Trophoblast cell (in vitro differentiated cells and primary cell): ENCODE measurements at regions not wholly inside any gene's neighbourhood (a gene's known extent, or its start where the extent isn't known, plus 50 kb on each side); places are given as distances from the start of the nearest gene placed in this dataset.

Source experiments
- DNase-seq, 2 donors: peaks; one replicate each; pipeline ENCODE4 v3.0.0-alpha.2; 2016
- H2AFZ ChIP-seq: 2 replicates; pipeline ENCODE4 v1.6.1; 2013; ENCODE audit warnings: low read length, moderate library complexity, mild to moderate bottlenecking; ENCODE audit not compliant: insufficient read depth, poor library complexity
- H2AK5ac ChIP-seq: 2 replicates; pipeline ENCODE4 v1.6.1; 2013; ENCODE audit warnings: mild to moderate bottlenecking, low read length
- H2BK120ac ChIP-seq: 2 replicates; pipeline ENCODE4 v1.6.1; 2013; ENCODE audit warnings: low read length, mild to moderate bottlenecking, moderate library complexity; ENCODE audit not compliant: insufficient read depth, poor library complexity
- H2BK12ac ChIP-seq: 2 replicates; pipeline ENCODE4 v1.6.1; 2013; ENCODE audit warnings: mild to moderate bottlenecking, low read length, moderate library complexity
- H2BK5ac ChIP-seq: 2 replicates; pipeline ENCODE4 v1.6.1; 2013; ENCODE audit warnings: low read length, low read depth, moderate library complexity, mild to moderate bottlenecking; ENCODE audit not compliant: poor library complexity
- H3K14ac ChIP-seq: 2 replicates; pipeline ENCODE4 v1.6.1; 2013; ENCODE audit warnings: mild to moderate bottlenecking, low read length
- H3K18ac ChIP-seq: 2 replicates; pipeline ENCODE4 v1.6.1; 2013; ENCODE audit warnings: mild to moderate bottlenecking, low read length
- H3K23ac ChIP-seq: 2 replicates; pipeline ENCODE4 v1.6.1; 2013; ENCODE audit warnings: low read length
- H3K27ac ChIP-seq: 2 replicates; pipeline ENCODE4 v1.5.1; 2013; ENCODE audit warnings: low read depth, mild to moderate bottlenecking, inconsistent platforms, low read length, moderate library complexity
- H3K27me3 ChIP-seq: 2 replicates; pipeline ENCODE4 v1.6.1; 2013; ENCODE audit warnings: inconsistent platforms, mild to moderate bottlenecking, low read length, moderate library complexity; ENCODE audit not compliant: insufficient read depth
- H3K36me3 ChIP-seq, 2 experiments: 1 replicate in 1 of 2; 2 replicates in 1 of 2; pipeline ENCODE4 v1.6.1; 2013; ENCODE audit warnings: low read length in 2 of 2, mild to moderate bottlenecking in 2 of 2, moderate library complexity in 1 of 2; ENCODE audit not compliant: insufficient read depth in 2 of 2, control insufficient read depth in 1 of 2
- H3K4ac ChIP-seq: 2 replicates; pipeline ENCODE4 v1.6.1; 2013; ENCODE audit warnings: low read depth, mild to moderate bottlenecking, low read length, moderate library complexity
- H3K4me1 ChIP-seq, 2 experiments: 1 replicate in 1 of 2; 2 replicates in 1 of 2; pipeline ENCODE4 v1.6.1; 2013; ENCODE audit warnings: low read length in 2 of 2, mild to moderate bottlenecking in 2 of 2, moderate library complexity in 1 of 2; ENCODE audit not compliant: insufficient read depth in 2 of 2, control insufficient read depth in 1 of 2
- H3K4me2 ChIP-seq: 2 replicates; pipeline ENCODE4 v1.6.1; 2013; ENCODE audit warnings: inconsistent platforms, mild to moderate bottlenecking, low read length, moderate library complexity
- H3K4me3 ChIP-seq: 2 replicates; pipeline ENCODE4 v1.5.1; 2013; ENCODE audit warnings: mild to moderate bottlenecking, low read depth, low read length, inconsistent platforms
- H3K79me1 ChIP-seq: one replicate; pipeline ENCODE4 v1.6.1; 2013; ENCODE audit warnings: low read length
- H3K79me2 ChIP-seq: 2 replicates; pipeline ENCODE4 v1.6.1; 2013; ENCODE audit warnings: low read length, mild to moderate bottlenecking; ENCODE audit not compliant: control insufficient read depth, insufficient read depth, poor library complexity
- H3K9ac ChIP-seq: 2 replicates; pipeline ENCODE4 v1.6.1; 2013; ENCODE audit warnings: mild to moderate bottlenecking, low read length
- H3K9me3 ChIP-seq: 2 replicates; pipeline ENCODE4 v1.6.1; 2013; ENCODE audit warnings: low read depth, mild to moderate bottlenecking, control low read depth, inconsistent platforms, low read length; ENCODE audit not compliant: insufficient read depth
- H4K12ac ChIP-seq: 2 replicates; pipeline ENCODE4 v1.6.1; 2013; ENCODE audit warnings: low read depth, mild to moderate bottlenecking, low read length, moderate library complexity
- H4K8ac ChIP-seq: 2 replicates; pipeline ENCODE4 v1.6.1; 2013; ENCODE audit warnings: low read depth, mild to moderate bottlenecking, low read length, moderate library complexity
- H4K91ac ChIP-seq: one replicate; pipeline ENCODE4 v1.6.1; 2013; ENCODE audit warnings: low read depth, mild to moderate bottlenecking, low read length, moderate library complexity
- WGBS: extraction: QIAGEN DNeasy Blood & Tissue Kit; methylation state at CpG from one replicate; pipeline ENCODE4 v1.1.7; 2013; ENCODE audit warnings: missing lambda C conversion rate; ENCODE audit not compliant: insufficient read length, insufficient coverage; ENCODE audit errors: extremely low coverage; 5-methylcytosine and 5-hydroxymethylcytosine counted together

DNA sequence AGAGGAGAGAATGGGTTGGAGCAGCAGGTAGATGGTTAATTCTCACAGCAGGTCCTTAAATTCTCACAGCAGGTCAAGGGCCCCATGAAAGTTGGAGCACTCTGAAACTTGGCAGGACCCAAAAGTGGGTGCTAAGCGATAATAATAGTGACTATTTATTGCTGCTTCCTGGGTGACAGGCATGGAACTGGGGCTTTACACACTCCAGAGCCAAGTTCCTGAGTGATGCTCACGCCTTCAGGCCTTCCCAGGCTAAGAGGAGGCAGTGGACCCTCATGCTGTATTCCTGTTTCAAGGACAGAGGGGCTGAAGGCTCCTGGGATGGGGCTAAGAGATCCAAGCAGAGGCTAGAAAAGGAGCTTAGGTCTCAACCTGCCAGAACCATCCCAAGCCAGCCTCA is 180.9 kb upstream of the VASH1 start:
- H4K91ac ChIP-seq: no peak overlapping the region
- H2BK5ac ChIP-seq: no peak overlapping the region
- H4K8ac ChIP-seq: no peak overlapping the region
- H2AFZ ChIP-seq: no peak overlapping the region
- no peak overlapping the region for H3K14ac ChIP-seq
- no peak overlapping the region for H3K27ac ChIP-seq
- H3K4me1 ChIP-seq: no peaks in the 10 kb centered on the region
- H3K9ac ChIP-seq: no peak overlapping the region
- H2AK5ac ChIP-seq: no peak overlapping the region
- DNase-seq: no peak
- no CpG with 5 or more reads among the region's 2 CpGs for WGBS
- no peak overlapping the region for H3K18ac ChIP-seq
- H2BK120ac ChIP-seq: no peak overlapping the region
- H3K4me3 ChIP-seq: no peak overlapping the region
- H3K36me3 ChIP-seq: no peaks in the 10 kb centered on the region
- no peaks in the 10 kb centered on the region for H3K79me1 ChIP-seq
- H2BK12ac ChIP-seq: no peak overlapping the region
- no peak overlapping the region for H3K4me2 ChIP-seq
- no peak overlapping the region for H4K12ac ChIP-seq
- no peak overlapping the region for H3K4ac ChIP-seq
- H3K9me3 ChIP-seq: no peaks in the 10 kb centered on the region
- no peak overlapping the region for H3K23ac ChIP-seq
- no peaks in the 10 kb centered on the region for H3K79me2 ChIP-seq
- H3K27me3 ChIP-seq: no peaks in the 10 kb centered on the region

GRCh38 chr14:76580967-76581366 is 180.3 kb upstream of the VASH1 start:
- H2BK120ac ChIP-seq: no peak overlapping the region
- H3K4me3 ChIP-seq: no peak overlapping the region
- no peak overlapping the region for H3K18ac ChIP-seq
- H3K79me1 ChIP-seq: no peaks in the 10 kb centered on the region
- H2BK5ac ChIP-seq: no peak overlapping the region
- no peaks in the 10 kb centered on the region for H3K79me2 ChIP-seq
- H4K12ac ChIP-seq: no peak overlapping the region
- H3K4me2 ChIP-seq: no peak overlapping the region
- no peak overlapping the region for H3K27ac ChIP-seq
- no peak overlapping the region for H2BK12ac ChIP-seq
- H3K27me3 ChIP-seq: no peaks in the 10 kb centered on the region
- H3K9ac ChIP-seq: no peak overlapping the region
- H3K4me1 ChIP-seq: no peaks in the 10 kb centered on the region
- H3K14ac ChIP-seq: no peak overlapping the region
- H2AFZ ChIP-seq: no peak overlapping the region
- no peaks in the 10 kb centered on the region for H3K36me3 ChIP-seq
- no peak overlapping the region for H4K8ac ChIP-seq
- H3K23ac ChIP-seq: no peak overlapping the region
- H4K91ac ChIP-seq: no peak overlapping the region
- no peaks in the 10 kb centered on the region for H3K9me3 ChIP-seq
- H2AK5ac ChIP-seq: no peak overlapping the region
- no peak for DNase-seq
- no peak overlapping the region for H3K4ac ChIP-seq
- WGBS: no CpG with 5 or more reads among the region's 1 CpG

- no peak overlapping the region for H3K4me2 ChIP-seq
- WGBS: no CpG with 5 or more reads among the region's 1 CpG
- no peak overlapping the region for H4K12ac ChIP-seq
- H3K36me3 ChIP-seq: no peaks in the 10 kb centered on the region
- no peak overlapping the region for H3K14ac ChIP-seq
- H3K23ac ChIP-seq: no peak overlapping the region
- no peaks in the 10 kb centered on the region for H3K79me2 ChIP-seq
- peak; percentile 65 to 68 for DNase-seq
- no peak overlapping the region for H3K4ac ChIP-seq
- H2AFZ ChIP-seq: no peak overlapping the region
- no peak overlapping the region for H2BK120ac ChIP-seq
- no peaks in the 10 kb centered on the region for H3K27me3 ChIP-seq
- H4K8ac ChIP-seq: no peak overlapping the region
- no peak overlapping the region for H3K4me3 ChIP-seq
- H3K79me1 ChIP-seq: no peaks in the 10 kb centered on the region
- no peak overlapping the region for H3K18ac ChIP-seq
- H4K91ac ChIP-seq: no peak overlapping the region
- H3K27ac ChIP-seq: no peak overlapping the region
- H3K9me3 ChIP-seq: no peaks in the 10 kb centered on the region
- no peak overlapping the region for H2AK5ac ChIP-seq
- H2BK5ac ChIP-seq: no peak overlapping the region
- H3K9ac ChIP-seq: no peak overlapping the region
- H2BK12ac ChIP-seq: no peak overlapping the region
- no peaks in the 10 kb centered on the region for H3K4me1 ChIP-seq
These were observed 179.7 kb upstream of the VASH1 start for GRCh38 chr14:76581592-76581991.

DNA sequence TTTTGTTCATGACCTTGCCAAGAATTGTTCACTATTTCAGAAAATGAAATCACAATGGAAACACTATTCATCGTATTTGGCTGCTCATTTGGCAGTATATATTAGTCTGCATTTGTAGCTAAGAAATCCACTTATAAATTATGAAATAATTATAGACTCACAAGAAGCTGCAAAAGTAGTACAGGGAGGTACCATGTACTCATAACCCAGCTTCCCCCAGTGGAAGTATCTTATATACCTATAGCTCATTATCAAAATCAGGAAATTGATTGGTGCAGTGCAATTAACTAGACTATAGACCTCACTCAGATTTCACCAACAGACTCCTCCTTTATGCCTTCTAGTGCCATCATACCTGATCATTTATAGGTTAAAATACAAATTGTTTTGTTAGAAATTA is 178.8 kb upstream of the VASH1 start:
- Histone ChIP-seq H4K8ac (no peak overlapping the region), H3K27me3 (no peaks in the 10 kb centered on the region), H2AFZ (no peak overlapping the region), H2BK12ac (no peak overlapping the region), H4K91ac (no peak overlapping the region), H4K12ac (no peak overlapping the region), H3K9me3 (peaks cover 2% of the 10 kb centered on the region), H3K36me3 (no peaks in the 10 kb centered on the region), H3K4me3 (no peak overlapping the region), H2BK120ac (no peak overlapping the region), H3K9ac (no peak overlapping the region), H3K79me1 (no peaks in the 10 kb centered on the region), H3K23ac (no peak overlapping the region), H3K27ac (no peak overlapping the region), H3K14ac (no peak overlapping the region), H3K4ac (no peak overlapping the region), H2AK5ac (no peak overlapping the region), H3K4me1 (no peaks in the 10 kb centered on the region), H3K18ac (no peak overlapping the region), H2BK5ac (no peak overlapping the region), H3K4me2 (no peak overlapping the region), H3K79me2 (no peaks in the 10 kb centered on the region)
- no CpG with 5 or more reads among the region's 1 CpG for WGBS
- no peak for DNase-seq
